ENCODE measurements at regions not wholly inside any gene's neighbourhood (a gene's known extent, or its start where the extent isn't known, plus 50 kb on each side); places are given as distances from the start of the nearest gene placed in this dataset.

DNA sequence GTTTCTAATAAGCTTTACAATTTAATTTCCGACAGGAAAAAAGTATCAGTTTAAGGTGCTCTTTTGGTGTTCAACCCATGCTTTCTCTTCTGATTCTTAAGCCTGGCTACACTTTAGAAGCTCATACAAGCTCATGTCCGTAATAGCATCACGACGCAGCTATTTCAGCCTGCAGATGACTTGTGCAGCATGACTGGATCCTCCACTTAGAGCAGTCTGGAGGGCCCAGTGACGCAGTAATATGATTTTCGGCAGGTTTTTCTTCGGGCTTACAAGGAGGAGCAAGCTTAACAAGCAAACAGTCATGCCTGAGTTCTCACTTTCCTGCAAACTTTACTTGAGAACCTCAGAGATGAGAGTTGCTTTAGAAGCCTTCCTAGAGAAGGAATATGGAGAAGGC is 85.3 kb upstream of the MAML3 start:
- ChIA-PET CTCF (interaction anchor here (1.1 to 1.4 kb wide), 3 partner anchors 9 to 187 kb away, joined by 3 to 5 read pairs (median 3); no protein-coding TSS in a partner anchor), SMC1A (ENCODE audit: uncharacterized antibody, unreplicated experiment) (no interaction called here), POLR2A (interaction anchor here (0.6 kb wide), 1 partner anchor 612 kb away, joined by 3 read pairs; no protein-coding TSS in a partner anchor), RAD21 (ENCODE audit: unreplicated experiment) (no interaction called here)
- ATAC-seq (no peak), FAIRE-seq (no peak), DNase-seq (ENCODE audit: low read depth, low spot score) (no peak)
- Histone ChIP-seq H3K27ac (ENCODE audit: control insufficient read depth, insufficient read depth) (no peak overlapping the region), H4K20me1 (ENCODE audit: control insufficient read depth, insufficient read depth) (no peaks in the 10 kb centered on the region), H3K36me3 (ENCODE audit: control insufficient read depth in 2 of 2, insufficient read depth in 2 of 2, low read length in 1 of 2) (no peaks in the 10 kb centered on the region), H2AFZ (ENCODE audit: control insufficient read depth, low read depth, low read length) (no peak overlapping the region), H3K4me3 (no peak overlapping the region), H3K9ac (ENCODE audit: control insufficient read depth, insufficient read depth, low read length) (no peak overlapping the region), H3K79me2 (ENCODE audit: control insufficient read depth, insufficient read depth, low read length) (no peaks in the 10 kb centered on the region), H3K9me3 (replicated peaks; ENCODE audit: control insufficient read depth, insufficient read depth, low read length) (no peaks in the 10 kb centered on the region), H3K27me3 (replicated peaks in 1 of 2; ENCODE audit: control insufficient read depth in 2 of 2, insufficient read depth in 2 of 2, low read length in 1 of 2) (peaks cover 4 to 7% of the 10 kb centered on the region in 2 experiments; a peak in 3 of 4 replicates), H3K4me1 (ENCODE audit: control insufficient read depth, insufficient read depth, low read length) (peaks cover 14% of the 10 kb centered on the region), H3K4me2 (ENCODE audit: control insufficient read depth, insufficient read depth) (no peak overlapping the region)
- BruUV-seq (replicated peaks) = no TSS peak
- in situ Hi-C loops (cut with MboI) (no loop called here), intact Hi-C loops (cut with micrococcal nuclease; ENCODE audit: unreplicated experiment) (no loop called here)
- 51% methylated on average over 7 of the region's 7 CpGs for WGBS (ENCODE audit: insufficient coverage, insufficient replicate concordance, low lambda C conversion rate, missing lambda C conversion rate)
- TF ChIP-seq ZZZ3 (IDR thresholded peaks at IDR 0.05; ENCODE audit: control insufficient read depth, insufficient read length, low read depth) (no peak), PRDM15 (CRISPR knock-in tag; IDR thresholded peaks at IDR 0.05) (no peak), ZNF687 (IDR thresholded peaks at IDR 0.05) (no peak), YBX1 (IDR thresholded peaks at IDR 0.05) (no peak), ESRRA (IDR thresholded peaks at IDR 0.05; ENCODE audit: low read length) (no peak), ZNF24 (IDR thresholded peaks at IDR 0.05) (no peak), ZNF592 (IDR thresholded peaks at IDR 0.05) (no peak), USF2 (IDR thresholded peaks at IDR 0.05; ENCODE audit: borderline replicate concordance, low read depth, low read length) (no peak)
- TF ChIP-seq, protein P1, sequence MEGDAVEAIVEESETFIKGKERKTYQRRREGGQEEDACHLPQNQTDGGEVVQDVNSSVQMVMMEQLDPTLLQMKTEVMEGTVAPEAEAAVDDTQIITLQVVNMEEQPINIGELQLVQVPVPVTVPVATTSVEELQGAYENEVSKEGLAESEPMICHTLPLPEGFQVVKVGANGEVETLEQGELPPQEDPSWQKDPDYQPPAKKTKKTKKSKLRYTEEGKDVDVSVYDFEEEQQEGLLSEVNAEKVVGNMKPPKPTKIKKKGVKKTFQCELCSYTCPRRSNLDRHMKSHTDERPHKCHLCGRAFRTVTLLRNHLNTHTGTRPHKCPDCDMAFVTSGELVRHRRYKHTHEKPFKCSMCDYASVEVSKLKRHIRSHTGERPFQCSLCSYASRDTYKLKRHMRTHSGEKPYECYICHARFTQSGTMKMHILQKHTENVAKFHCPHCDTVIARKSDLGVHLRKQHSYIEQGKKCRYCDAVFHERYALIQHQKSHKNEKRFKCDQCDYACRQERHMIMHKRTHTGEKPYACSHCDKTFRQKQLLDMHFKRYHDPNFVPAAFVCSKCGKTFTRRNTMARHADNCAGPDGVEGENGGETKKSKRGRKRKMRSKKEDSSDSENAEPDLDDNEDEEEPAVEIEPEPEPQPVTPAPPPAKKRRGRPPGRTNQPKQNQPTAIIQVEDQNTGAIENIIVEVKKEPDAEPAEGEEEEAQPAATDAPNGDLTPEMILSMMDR (IDR thresholded peaks at IDR 0.05 in 2 of 3, conservative IDR thresholded peaks at IDR 0.05 in 1 of 3; ENCODE audit: control insufficient read depth in 2 of 3, extremely low read depth in 1 of 3, insufficient read depth in 1 of 3, low read depth in 3 of 3, low read length in 3 of 3) = no peak

Data from GM12878 (cell line).